ENCODE measurements at regions not wholly inside any gene's neighbourhood (a gene's known extent, or its start where the extent isn't known, plus 50 kb on each side); places are given as distances from the start of the nearest gene placed in this dataset.

DNA sequence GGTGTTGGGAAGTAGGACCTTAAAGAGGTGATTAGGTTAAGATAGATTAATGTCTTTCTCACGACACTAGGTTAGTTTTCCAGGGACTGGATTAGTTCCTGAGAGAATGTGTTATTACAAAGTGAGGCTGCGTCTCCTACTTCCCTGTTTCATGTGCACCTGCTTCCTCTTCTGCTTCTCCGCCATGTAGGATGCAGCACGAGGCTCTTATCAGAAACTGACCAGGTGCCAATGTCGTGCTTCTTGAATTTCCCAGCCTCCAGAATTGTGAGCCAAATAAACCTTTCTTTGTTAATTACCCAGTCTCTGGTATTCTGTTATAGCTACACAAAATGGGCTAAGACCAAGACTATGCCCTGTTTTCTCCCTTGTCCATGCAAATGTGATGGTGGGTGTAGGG, 152.2 kb upstream of the LMO4 start:
- TF ChIP-seq, protein P1, sequence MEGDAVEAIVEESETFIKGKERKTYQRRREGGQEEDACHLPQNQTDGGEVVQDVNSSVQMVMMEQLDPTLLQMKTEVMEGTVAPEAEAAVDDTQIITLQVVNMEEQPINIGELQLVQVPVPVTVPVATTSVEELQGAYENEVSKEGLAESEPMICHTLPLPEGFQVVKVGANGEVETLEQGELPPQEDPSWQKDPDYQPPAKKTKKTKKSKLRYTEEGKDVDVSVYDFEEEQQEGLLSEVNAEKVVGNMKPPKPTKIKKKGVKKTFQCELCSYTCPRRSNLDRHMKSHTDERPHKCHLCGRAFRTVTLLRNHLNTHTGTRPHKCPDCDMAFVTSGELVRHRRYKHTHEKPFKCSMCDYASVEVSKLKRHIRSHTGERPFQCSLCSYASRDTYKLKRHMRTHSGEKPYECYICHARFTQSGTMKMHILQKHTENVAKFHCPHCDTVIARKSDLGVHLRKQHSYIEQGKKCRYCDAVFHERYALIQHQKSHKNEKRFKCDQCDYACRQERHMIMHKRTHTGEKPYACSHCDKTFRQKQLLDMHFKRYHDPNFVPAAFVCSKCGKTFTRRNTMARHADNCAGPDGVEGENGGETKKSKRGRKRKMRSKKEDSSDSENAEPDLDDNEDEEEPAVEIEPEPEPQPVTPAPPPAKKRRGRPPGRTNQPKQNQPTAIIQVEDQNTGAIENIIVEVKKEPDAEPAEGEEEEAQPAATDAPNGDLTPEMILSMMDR (IDR thresholded peaks at IDR 0.05), result no peak
- no peak for TF ChIP-seq POLR2AphosphoS5 (IDR thresholded peaks at IDR 0.05)
- TF ChIP-seq POLR2A (IDR thresholded peaks at IDR 0.05), result no peak
- TF ChIP-seq EP300 (IDR thresholded peaks at IDR 0.05), result no peak
- WGBS, 2 donors, result 52% methylated on average over 5 of the region's 5 CpGs
- Histone ChIP-seq H3K4me3 (no peak overlapping the region), H3K9me3 (no peaks in the 10 kb centered on the region), H3K36me3 (no peaks in the 10 kb centered on the region), H3K27ac (no peak overlapping the region), H3K27me3 (no peaks in the 10 kb centered on the region), H3K4me1 (peaks cover 0 to 13% (median 0%) of the 10 kb centered on the region in 4 donors)
- no peak for DNase-seq
- ATAC-seq (ENCODE audit: low FRiP score in 2 of 2), result no peak

DNA sequence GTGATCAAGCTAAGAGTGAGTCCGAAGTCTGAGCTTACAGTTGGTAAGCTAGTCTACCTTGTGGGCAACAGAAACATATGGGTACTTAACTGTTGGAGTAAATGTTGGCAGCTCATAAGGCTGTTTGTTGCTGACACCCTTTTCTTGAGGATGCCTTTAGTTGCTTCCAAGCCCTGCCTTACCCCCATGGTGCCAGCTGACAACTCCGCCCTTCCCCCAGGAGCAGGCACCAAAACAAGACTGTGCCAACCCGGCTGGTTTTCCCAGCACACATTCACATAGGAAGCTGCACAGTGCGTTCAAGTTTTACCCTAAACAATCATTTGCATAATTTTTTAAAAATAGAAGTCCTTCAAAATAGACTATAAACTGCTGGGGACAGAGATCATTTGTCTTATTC, 150.2 kb upstream of the LMO4 start:
- ATAC-seq (ENCODE audit: low FRiP score in 2 of 2) (no peak), DNase-seq (no peak)
- H3K27ac ChIP-seq, result no peak overlapping the region
- H3K36me3 ChIP-seq, result no peaks in the 10 kb centered on the region
- no peaks in the 10 kb centered on the region for H3K9me3 ChIP-seq
- TF ChIP-seq EP300 (IDR thresholded peaks at IDR 0.05) (no peak), POLR2AphosphoS5 (IDR thresholded peaks at IDR 0.05) (no peak), POLR2A (IDR thresholded peaks at IDR 0.05) (no peak)
- TF ChIP-seq, protein P1 (IDR thresholded peaks at IDR 0.05), result no peak
- no peaks in the 10 kb centered on the region for H3K27me3 ChIP-seq
- 82 to 84% methylated on average over 4 of the region's 4 CpGs for WGBS, 2 donors
- H3K4me3 ChIP-seq, result no peak overlapping the region
- peaks cover 0 to 13% (median 0%) of the 10 kb centered on the region in 4 donors for H3K4me1 ChIP-seq

DNA sequence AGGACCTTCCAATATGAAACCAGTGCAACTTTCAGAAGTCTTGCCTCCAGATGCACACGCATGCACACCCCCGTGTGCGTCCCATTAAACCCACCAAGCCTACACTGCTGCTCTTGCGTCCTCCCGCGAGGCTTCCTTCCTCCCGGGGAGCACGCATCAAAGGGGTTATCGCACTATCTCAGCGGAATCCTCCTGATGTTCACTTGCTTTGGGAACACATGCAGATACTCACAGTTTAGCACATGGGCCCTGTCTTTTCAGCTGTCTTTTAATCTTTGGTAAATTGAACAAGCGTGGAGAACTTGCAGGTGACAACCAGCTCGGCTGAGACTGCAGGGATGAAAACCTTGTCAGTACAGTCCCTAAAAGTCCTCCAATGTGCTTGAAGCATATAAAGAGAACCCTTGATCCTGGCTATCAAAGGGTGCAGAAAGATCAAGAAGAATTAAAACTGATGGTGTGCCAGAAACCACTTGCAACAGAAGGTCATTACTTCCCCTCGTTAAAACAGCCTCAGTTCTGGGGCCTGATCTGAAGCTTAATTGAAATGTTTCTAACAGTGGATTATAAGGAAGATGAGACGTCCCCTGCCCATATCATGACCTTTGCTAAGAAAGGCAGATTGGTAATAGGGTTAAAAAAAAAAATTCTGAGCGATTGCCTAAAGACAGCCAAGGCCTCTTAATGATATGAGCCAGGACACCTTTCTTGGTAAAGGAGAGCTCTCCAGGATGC, 149.4 kb upstream of the LMO4 start:
- ATAC-seq (ENCODE audit: low FRiP score in 2 of 2) (no peak), DNase-seq (no peak)
- TF ChIP-seq EP300 (IDR thresholded peaks at IDR 0.05), result no peak
- no peak for TF ChIP-seq POLR2AphosphoS5 (IDR thresholded peaks at IDR 0.05)
- no peak for TF ChIP-seq POLR2A (IDR thresholded peaks at IDR 0.05)
- TF ChIP-seq, protein P1 (IDR thresholded peaks at IDR 0.05), result no peak
- Histone ChIP-seq H3K27me3 (no peaks in the 10 kb centered on the region), H3K27ac (no peak overlapping the region), H3K4me1 (peaks cover 0 to 13% (median 0%) of the 10 kb centered on the region in 4 donors), H3K36me3 (no peaks in the 10 kb centered on the region), H3K9me3 (no peaks in the 10 kb centered on the region), H3K4me3 (no peak overlapping the region)
- 63 to 68% methylated on average over 15 of the region's 15 CpGs for WGBS, 2 donors

DNA sequence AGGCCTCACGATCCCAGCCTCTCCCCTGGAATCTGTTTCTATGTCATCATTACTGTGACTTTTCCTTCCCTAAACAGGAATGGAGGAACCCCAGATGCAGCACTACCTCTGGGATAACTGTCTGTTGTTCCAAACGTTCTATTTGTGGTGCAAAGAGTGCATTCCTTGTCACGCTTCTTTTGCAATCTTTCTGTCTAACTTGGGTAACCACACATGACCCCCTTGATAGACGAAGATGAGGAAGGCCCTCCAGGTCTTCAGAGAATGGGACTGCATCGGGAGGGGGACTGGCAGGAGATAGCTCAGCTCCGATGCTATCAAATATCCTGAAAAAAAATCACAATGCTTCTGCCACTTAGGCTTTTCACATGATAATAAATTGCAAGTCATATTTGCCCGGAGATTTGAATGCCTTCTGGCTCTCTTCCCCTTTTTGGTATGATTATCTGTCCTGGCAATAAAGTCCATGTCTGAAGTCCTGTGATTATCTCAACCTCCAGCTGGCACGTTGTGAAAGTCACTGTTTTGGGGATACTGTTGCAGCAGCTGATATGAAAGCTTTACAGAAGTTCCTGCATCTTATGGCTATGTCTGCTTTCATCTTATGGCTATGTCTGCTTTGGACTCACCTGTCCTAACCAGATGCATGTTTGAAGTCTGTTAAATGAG, 148.7 kb upstream of the LMO4 start:
- Histone ChIP-seq H3K4me1 (peaks cover 0 to 8% (median 0%) of the 10 kb centered on the region in 4 donors), H3K36me3 (no peaks in the 10 kb centered on the region), H3K27ac (no peak overlapping the region), H3K27me3 (no peaks in the 10 kb centered on the region), H3K9me3 (no peaks in the 10 kb centered on the region), H3K4me3 (no peak overlapping the region)
- WGBS, 2 donors, result 52 to 53% methylated on average over 8 of the region's 8 CpGs
- DNase-seq (no peak), ATAC-seq (ENCODE audit: low FRiP score in 2 of 2) (no peak)
- TF ChIP-seq EP300 (IDR thresholded peaks at IDR 0.05) (no peak), POLR2A (IDR thresholded peaks at IDR 0.05) (no peak), POLR2AphosphoS5 (IDR thresholded peaks at IDR 0.05) (no peak)
- TF ChIP-seq, protein P1 (IDR thresholded peaks at IDR 0.05), result no peak
